Vagina (tissue), 2 donors: ENCODE measurements at regions not wholly inside any gene's neighbourhood (a gene's known extent, or its start where the extent isn't known, plus 50 kb on each side); places are given as distances from the start of the nearest gene placed in this dataset.

Source experiments
- DNase-seq, 2 donors: peaks; one replicate each; pipeline ENCODE4 v3.0.0-alpha.2; 2017; ENCODE audit errors: extremely low spot score in 2 of 2
- H3K27ac ChIP-seq: fragments of 200-600 bp; sonication (generic); one replicate; pipeline ENCODE4 v1.5.1; 2019
- H3K27me3 ChIP-seq: fragments of 200-600 bp; sonication (generic); one replicate; pipeline ENCODE4 v1.5.1; 2019
- H3K36me3 ChIP-seq, 2 donors: fragments of 200-600 bp; sonication (generic); one replicate each; pipeline ENCODE4 v1.5.1; 2017 to 2019
- H3K4me1 ChIP-seq: fragments of 200-600 bp; sonication (generic); one replicate; pipeline ENCODE4 v1.5.1; 2019
- H3K4me3 ChIP-seq, 2 donors: fragments of 200-600 bp; sonication (generic); 1 replicate in 1 of 2; 2 replicates in 1 of 2; pipeline ENCODE4 v1.5.1; 2016 to 2019
- H3K9me3 ChIP-seq: fragments of 200-600 bp; sonication (generic); one replicate; pipeline ENCODE4 v1.5.1; 2019
- POLR2A ChIP-seq, 2 donors: fragments of 450-650 bp; IDR thresholded peaks; one replicate each; pipeline ENCODE4 v1.6.1; 2017; ENCODE audit warnings: antibody characterized with exemption in 2 of 2, mild to moderate bottlenecking in 2 of 2, moderate library complexity in 2 of 2
- POLR2AphosphoS5 ChIP-seq, 2 donors: sonication (generic); formaldehyde crosslinking; IDR thresholded peaks; one replicate each; pipeline ENCODE4 v1.9.0; 2017; ENCODE audit warnings: antibody characterized with exemption in 2 of 2, mild to moderate bottlenecking in 2 of 2, low read depth in 1 of 2; ENCODE audit not compliant: insufficient read depth in 1 of 2
- intact Hi-C: fragments of 100-400 bp; cut with DNase I; formaldehyde crosslinking; loops from one replicate; pipeline ENCODE4 v1.15.1; 2023
- TF ChIP-seq, protein P1 (sequence below), 3 experiments: fragments of 450-650 bp in 2 of 3; fragments of 200-600 bp in 1 of 3; sonication (generic) in 1 of 3; IDR thresholded peaks; one replicate each; pipeline ENCODE4 v1.5.1; 2017 to 2019; ENCODE audit warnings: antibody characterized with exemption in 3 of 3, mild to moderate bottlenecking in 2 of 3, moderate library complexity in 2 of 3

DNA sequence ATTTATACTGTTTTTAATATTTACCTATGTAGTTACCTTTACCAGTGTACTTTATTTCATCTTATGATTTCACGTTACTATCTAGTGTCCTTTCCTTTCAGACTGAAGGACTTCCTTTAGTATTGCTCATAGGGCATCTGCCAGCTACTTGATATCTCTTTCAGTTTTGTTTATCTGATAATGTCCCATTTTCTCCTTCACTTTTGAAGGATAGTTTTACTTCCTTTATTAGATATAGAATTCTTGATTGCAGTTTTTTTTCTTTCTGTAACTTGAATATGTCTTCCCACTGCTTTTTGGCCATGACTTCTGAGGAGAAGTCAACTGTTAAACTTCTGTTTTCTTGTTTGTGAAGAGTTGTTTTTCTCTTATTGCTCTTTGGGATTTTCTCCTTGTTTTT is 69.4 kb upstream of the MAGED1 start:
- no peaks in the 10 kb centered on the region for H3K9me3 ChIP-seq
- H3K36me3 ChIP-seq, result no peaks in the 10 kb centered on the region
- H3K4me1 ChIP-seq, result no peaks in the 10 kb centered on the region
- intact Hi-C loops, result no loop called here
- DNase-seq, result no peak
- no peak overlapping the region for H3K4me3 ChIP-seq
- no peak for TF ChIP-seq POLR2A (IDR thresholded peaks at IDR 0.05)
- H3K27ac ChIP-seq, result no peak overlapping the region
- H3K27me3 ChIP-seq, result no peaks in the 10 kb centered on the region

DNA sequence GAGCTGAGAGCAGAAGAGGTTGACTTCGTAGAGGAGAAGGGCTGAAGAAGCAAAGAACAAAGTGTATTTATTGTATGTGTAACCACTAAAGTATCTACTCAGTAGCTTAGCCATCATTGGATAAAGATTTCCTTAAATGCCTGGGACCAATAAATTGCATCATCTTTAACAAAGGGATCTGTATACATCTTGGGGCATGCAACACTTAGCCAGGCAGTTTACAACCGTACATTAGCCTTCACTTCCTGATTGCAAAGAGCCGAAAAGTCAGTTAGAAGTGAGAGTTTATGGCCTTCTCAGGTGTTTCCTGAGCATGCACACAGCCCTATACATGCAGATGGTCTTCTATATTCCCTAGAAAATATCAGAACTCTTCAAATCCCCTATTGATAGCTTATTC is 68.0 kb upstream of the MAGED1 start:
- DNase-seq, result no peak
- Histone ChIP-seq H3K27ac (no peak overlapping the region), H3K36me3 (no peaks in the 10 kb centered on the region), H3K9me3 (no peaks in the 10 kb centered on the region), H3K27me3 (no peaks in the 10 kb centered on the region), H3K4me3 (no peak overlapping the region), H3K4me1 (no peaks in the 10 kb centered on the region)
- TF ChIP-seq, protein P1, sequence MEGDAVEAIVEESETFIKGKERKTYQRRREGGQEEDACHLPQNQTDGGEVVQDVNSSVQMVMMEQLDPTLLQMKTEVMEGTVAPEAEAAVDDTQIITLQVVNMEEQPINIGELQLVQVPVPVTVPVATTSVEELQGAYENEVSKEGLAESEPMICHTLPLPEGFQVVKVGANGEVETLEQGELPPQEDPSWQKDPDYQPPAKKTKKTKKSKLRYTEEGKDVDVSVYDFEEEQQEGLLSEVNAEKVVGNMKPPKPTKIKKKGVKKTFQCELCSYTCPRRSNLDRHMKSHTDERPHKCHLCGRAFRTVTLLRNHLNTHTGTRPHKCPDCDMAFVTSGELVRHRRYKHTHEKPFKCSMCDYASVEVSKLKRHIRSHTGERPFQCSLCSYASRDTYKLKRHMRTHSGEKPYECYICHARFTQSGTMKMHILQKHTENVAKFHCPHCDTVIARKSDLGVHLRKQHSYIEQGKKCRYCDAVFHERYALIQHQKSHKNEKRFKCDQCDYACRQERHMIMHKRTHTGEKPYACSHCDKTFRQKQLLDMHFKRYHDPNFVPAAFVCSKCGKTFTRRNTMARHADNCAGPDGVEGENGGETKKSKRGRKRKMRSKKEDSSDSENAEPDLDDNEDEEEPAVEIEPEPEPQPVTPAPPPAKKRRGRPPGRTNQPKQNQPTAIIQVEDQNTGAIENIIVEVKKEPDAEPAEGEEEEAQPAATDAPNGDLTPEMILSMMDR (IDR thresholded peaks at IDR 0.05), result no peak
- no peak for TF ChIP-seq POLR2A (IDR thresholded peaks at IDR 0.05)
- intact Hi-C loops, result no loop called here

DNA sequence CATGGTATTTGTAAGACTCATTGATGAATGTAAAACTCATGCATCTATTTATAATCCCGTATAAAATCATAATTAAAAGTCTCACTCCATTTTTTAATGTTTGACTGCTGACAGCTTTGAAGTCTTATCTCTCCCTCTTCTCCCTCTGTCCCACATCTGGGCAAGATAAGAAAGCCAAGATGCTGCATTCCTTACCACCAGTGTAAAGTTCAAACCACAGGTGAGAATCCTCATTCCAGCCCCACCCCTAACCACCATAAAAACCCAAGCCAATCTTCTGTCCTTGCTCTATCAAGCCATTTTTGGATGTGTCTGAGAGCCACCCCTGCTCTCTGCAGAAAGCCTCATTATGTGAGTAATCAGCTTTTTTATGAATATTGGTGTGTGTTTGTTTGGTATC is 59.3 kb upstream of the MAGED1 start:
- Histone ChIP-seq H3K4me1 (no peaks in the 10 kb centered on the region), H3K36me3 (no peaks in the 10 kb centered on the region)

DNA sequence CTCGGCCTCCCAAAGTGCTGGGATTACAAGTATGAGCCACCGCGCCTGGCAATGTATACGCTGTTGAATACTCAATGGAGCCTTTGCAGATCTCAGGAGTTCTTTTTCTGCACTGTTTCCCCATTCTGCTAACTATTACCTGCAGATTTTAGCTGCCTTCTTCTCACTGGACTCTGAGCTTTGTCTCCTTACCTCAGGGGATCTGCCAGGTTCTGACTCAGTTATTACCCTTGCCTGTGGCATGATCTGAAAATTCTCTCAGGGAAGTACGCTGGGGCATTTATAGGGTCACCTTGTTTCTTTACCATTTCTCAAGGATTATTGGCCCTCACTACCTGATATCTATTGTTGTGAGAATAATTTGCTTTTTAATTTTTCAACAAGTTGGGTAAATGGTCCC is 56.6 kb upstream of the MAGED1 start:
- TF ChIP-seq POLR2A (IDR thresholded peaks at IDR 0.05), result no peak
- TF ChIP-seq POLR2AphosphoS5 (IDR thresholded peaks at IDR 0.05; ENCODE audit: insufficient read depth in 1 of 2, low read depth in 1 of 2), result no peak
- TF ChIP-seq, protein P1 (IDR thresholded peaks at IDR 0.05), result no peak
- Histone ChIP-seq H3K36me3 (no peaks in the 10 kb centered on the region), H3K27me3 (no peaks in the 10 kb centered on the region), H3K9me3 (no peaks in the 10 kb centered on the region), H3K27ac (no peak overlapping the region), H3K4me1 (no peaks in the 10 kb centered on the region), H3K4me3 (no peak overlapping the region)
- intact Hi-C loops, result no loop called here
- no peak for DNase-seq

More for the DNA sequence above, 59.3 kb upstream of the MAGED1 start:
- DNase-seq, result no peak
- Histone ChIP-seq H3K4me3 (no peak overlapping the region), H3K27me3 (no peaks in the 10 kb centered on the region), H3K27ac (no peak overlapping the region), H3K9me3 (no peaks in the 10 kb centered on the region)
- TF ChIP-seq POLR2A (IDR thresholded peaks at IDR 0.05) (no peak), POLR2AphosphoS5 (IDR thresholded peaks at IDR 0.05; ENCODE audit: insufficient read depth in 1 of 2, low read depth in 1 of 2) (no peak)
- TF ChIP-seq, protein P1 (IDR thresholded peaks at IDR 0.05), result no peak
- intact Hi-C loops, result no loop called here

DNA sequence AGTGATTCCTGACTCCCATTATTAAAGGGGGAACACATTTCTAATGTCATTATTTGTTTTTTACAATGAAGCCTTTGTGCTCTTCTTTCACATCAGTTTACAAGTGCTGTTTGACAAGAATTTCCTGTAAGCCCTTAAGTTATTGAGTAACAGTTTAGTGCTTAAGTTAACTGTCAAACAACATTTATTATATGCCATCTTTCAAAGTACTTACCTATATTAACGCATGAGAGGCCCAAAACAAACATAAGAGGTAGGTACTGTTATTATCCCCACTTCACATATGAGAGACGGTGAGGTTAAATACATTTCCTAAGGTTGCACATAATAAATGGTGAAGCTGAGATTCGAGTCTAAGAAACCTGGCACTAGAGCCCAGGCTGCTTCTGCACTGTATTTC is 56.0 kb upstream of the MAGED1 start:
- H3K36me3 ChIP-seq, result no peaks in the 10 kb centered on the region
- intact Hi-C loops, result no loop called here
- TF ChIP-seq, protein P1 (IDR thresholded peaks at IDR 0.05), result no peak
- no peak for DNase-seq
- no peak overlapping the region for H3K4me3 ChIP-seq
- no peaks in the 10 kb centered on the region for H3K9me3 ChIP-seq
- H3K4me1 ChIP-seq, result no peaks in the 10 kb centered on the region
- H3K27ac ChIP-seq, result no peak overlapping the region
- no peaks in the 10 kb centered on the region for H3K27me3 ChIP-seq

DNA sequence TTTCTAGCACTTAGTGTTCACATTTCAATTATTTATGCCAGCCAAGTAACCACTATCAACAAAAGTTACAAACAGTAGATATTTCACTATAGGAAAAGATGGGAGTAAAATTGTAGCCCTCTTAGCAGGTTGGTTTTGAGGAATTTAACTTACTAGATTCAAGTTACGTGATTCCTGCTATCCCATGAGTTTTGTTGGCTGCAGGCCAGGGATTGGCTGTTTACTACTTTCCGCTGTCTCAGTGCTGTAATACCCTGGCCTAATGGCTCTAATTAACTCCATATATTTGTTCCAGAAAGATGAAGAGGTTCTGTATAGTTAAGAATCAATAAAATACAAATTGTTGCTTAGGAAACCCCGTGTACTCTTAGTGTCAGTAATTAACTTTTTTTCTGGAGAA is 55.5 kb upstream of the MAGED1 start:
- H3K36me3 ChIP-seq, result no peaks in the 10 kb centered on the region
- intact Hi-C loops, result no loop called here
- H3K27me3 ChIP-seq, result no peaks in the 10 kb centered on the region
- no peak overlapping the region for H3K4me3 ChIP-seq
- no peak for TF ChIP-seq POLR2AphosphoS5 (IDR thresholded peaks at IDR 0.05; ENCODE audit: insufficient read depth in 1 of 2, low read depth in 1 of 2)
- no peak for TF ChIP-seq POLR2A (IDR thresholded peaks at IDR 0.05)
- TF ChIP-seq, protein P1 (IDR thresholded peaks at IDR 0.05), result no peak
- no peak overlapping the region for H3K27ac ChIP-seq
- H3K9me3 ChIP-seq, result no peaks in the 10 kb centered on the region
- no peak for DNase-seq
- H3K4me1 ChIP-seq, result no peaks in the 10 kb centered on the region
